GM12865 (cell line): ENCODE measurements at regions not wholly inside any gene's neighbourhood (a gene's known extent, or its start where the extent isn't known, plus 50 kb on each side); places are given as distances from the start of the nearest gene placed in this dataset.
"Not testable (repeated sequence)": the region's sequence is repeated elsewhere in the genome, so short reads cannot be mapped to it uniquely, and the experiment has no call there.

ENCODE experiments used
- DNase-seq: peaks from one replicate; pipeline ENCODE4 v3.0.0; 2010; ENCODE audit warnings: low read depth
- H3K4me3 ChIP-seq: 2 replicates; pipeline ENCODE4 v1.5.1; 2011; ENCODE audit warnings: mild to moderate bottlenecking, low read depth, low read length, control low read depth
- TF ChIP-seq, protein P1 (sequence below): IDR thresholded peaks from 2 replicates; pipeline ENCODE4 v1.5.1; 2011; ENCODE audit warnings: low read length, control low read depth, low read depth, inconsistent platforms; ENCODE audit not compliant: insufficient read depth; ENCODE audit errors: missing control alignments

DNA sequence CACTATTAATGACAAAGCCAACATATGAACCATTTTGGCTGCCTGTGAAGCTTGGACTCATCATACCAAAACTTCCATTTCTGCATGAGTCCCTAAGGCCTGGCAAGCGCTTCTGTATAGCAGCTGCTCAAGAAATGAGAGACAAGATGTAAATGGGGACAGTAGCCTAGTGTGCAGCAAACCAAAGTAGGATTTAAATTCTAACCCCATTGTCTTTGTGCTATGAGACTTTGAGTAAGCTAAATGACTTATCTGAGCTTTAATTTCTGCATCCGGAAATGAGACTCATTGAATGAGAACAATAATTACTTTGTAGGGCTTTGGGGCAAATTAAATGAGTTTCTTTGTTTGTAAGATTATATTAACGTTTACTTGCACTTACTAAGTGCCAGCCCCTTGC, 536.4 kb upstream of the CDH7 start:
- TF ChIP-seq, protein P1, sequence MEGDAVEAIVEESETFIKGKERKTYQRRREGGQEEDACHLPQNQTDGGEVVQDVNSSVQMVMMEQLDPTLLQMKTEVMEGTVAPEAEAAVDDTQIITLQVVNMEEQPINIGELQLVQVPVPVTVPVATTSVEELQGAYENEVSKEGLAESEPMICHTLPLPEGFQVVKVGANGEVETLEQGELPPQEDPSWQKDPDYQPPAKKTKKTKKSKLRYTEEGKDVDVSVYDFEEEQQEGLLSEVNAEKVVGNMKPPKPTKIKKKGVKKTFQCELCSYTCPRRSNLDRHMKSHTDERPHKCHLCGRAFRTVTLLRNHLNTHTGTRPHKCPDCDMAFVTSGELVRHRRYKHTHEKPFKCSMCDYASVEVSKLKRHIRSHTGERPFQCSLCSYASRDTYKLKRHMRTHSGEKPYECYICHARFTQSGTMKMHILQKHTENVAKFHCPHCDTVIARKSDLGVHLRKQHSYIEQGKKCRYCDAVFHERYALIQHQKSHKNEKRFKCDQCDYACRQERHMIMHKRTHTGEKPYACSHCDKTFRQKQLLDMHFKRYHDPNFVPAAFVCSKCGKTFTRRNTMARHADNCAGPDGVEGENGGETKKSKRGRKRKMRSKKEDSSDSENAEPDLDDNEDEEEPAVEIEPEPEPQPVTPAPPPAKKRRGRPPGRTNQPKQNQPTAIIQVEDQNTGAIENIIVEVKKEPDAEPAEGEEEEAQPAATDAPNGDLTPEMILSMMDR, result no peak
- DNase-seq, result no peak
- no peak overlapping the region for H3K4me3 ChIP-seq

DNA sequence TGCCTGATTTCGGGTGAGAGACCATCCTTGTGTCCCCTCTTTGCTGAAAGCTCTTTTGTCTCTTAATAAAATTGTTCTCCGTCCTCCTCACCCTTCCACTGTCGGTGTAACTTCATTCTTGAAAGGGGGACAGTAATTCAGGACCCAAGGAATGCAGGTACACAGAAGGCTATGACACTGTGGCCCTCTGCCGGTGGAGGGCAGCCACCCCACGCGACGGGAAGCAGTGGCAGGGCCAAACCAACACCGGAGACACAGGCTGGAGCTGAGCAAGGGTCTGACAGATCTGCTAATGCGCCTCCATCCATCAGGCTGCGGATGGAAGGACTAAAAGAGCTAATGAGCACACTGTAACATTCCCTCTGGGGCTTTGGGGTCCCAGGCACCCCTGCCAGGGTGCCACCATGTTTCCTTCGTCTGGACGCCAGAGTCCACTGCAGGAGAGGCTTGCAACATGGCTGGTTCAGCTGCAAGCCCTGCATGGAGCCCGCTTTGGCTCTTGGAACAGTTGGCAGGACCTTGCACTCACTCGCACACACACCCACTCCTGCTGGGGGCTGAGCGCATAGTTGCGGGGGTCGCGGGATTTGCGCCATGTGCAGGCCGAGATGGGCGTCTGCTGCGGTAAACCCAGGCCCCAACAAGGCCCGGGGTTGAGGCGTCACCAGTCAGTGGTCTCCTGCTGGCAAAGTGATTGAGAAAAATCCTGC, 544.1 kb upstream of the CDH7 start:
- peak; percentile 0 for DNase-seq
- TF ChIP-seq, protein P1, result peak; percentile 13
- H3K4me3 ChIP-seq, result no peak overlapping the region

DNA sequence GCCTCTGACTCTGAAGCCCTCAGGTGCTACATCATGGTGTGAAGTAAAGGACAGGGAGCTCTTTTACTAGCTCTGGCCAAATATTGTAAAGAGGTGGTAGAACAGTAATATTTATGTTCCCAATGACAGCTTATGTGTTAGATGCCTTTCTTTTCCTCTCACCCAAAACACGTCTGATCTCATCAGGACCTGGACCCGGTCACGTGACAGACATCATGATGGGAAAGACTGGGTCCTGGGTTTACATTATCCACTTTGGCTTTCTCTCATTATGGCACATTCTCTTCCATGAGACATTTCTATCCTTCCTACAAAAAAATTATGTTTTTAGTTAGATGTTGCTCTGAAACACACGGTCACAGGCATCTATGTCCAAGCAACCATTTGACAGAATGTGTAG, 548.7 kb upstream of the CDH7 start:
- TF ChIP-seq, protein P1, result no peak
- no peak overlapping the region for H3K4me3 ChIP-seq
- DNase-seq, result no peak

DNA sequence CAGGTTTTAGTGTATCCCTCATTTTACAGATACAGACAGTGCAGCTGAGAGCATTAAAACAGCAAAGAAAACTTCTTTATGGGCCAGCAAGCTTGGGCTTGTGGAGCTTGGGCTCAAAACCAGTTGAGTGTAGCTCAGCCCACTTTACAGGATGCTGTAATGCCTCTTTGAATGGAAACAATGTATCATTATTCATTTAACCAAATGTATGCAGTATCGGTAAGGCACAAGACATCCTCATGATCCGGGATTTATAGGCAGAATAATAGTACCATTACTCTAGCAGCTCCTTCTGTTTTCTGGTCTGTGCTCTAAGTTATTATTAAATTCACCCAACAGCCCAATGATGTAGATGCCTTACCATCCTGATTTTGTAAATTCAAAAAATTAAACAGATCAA, 575.1 kb upstream of the CDH7 start:
- H3K4me3 ChIP-seq, result no peak overlapping the region
- TF ChIP-seq, protein P1, result no peak
- DNase-seq, result no peak

DNA sequence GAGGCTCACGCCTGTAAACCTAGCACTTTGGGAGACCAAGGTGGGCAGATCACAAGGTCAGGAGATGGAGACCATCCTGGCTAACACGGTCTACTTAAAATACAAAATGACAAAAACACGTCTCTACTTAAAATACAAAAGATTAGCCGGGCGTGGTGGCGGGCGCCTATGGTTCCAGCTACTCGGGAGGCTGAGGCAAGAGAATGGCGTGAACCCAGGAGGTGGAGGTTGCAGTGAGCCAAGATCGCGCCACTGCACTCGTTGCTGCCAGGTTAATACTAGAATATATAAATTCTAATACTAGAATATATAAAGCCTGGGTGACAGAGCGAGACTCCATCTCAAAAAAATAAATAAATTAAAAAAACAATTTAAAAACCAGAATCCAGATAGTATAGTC, 588.7 kb upstream of the CDH7 start:
- DNase-seq, H3K4me3 ChIP-seq: not testable (repeated sequence)

DNA sequence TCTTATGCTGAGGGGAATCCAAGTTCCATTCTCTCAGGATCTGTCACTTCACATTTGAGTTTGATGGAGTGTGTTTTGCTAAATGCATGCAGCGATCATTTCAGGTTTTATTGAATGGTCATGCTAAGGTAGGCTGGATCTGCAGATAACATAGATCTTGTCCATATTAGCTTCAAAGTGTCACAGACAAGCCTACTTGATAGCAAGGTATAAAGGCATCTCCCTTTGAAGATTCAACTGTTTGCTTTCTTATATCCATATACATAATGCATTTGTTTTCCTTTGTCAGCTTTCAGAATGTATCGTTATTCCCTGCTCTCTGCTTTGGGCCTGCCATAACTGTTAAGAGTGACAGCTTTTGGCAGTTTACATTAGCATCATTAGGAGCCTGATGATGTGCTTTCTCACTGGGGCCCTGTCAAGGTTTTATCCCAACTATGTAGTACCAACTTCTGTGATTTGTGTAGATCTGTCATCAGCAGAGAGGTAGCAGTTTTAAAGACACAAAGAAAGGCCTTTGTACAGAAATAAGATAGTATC, 604.3 kb upstream of the CDH7 start:
- H3K4me3 ChIP-seq, result no peak overlapping the region
- TF ChIP-seq, protein P1, result no peak
- DNase-seq, result no peak

DNA sequence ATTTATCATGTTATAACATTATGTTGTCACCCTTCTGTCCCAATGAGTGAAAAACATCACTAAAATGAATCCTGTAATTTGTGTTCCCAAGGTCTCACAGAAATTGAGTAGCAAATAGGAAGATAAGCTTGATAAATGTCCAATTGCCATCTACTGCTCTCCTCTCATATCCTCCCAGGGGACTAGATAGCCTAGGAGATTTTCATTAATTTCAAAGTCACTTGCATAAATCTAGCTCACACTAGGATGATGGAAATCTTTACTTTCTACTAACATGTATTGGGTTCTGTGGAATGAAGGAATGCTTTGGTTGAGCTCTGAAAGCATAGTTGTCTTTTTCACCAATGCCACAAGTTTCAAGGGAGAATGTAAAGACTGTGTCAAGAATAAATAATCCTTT, 605.5 kb upstream of the CDH7 start:
- no peak overlapping the region for H3K4me3 ChIP-seq
- TF ChIP-seq, protein P1, result no peak
- no peak for DNase-seq
